Retinal pigment epithelial cell (primary cell): ENCODE measurements at regions not wholly inside any gene's neighbourhood (a gene's known extent, or its start where the extent isn't known, plus 50 kb on each side); places are given as distances from the start of the nearest gene placed in this dataset.

Experiments
- DNase-seq: peaks from one replicate; pipeline ENCODE4 v3.0.0-alpha.2; 2010; ENCODE audit warnings: low read depth
- H3K4me3 ChIP-seq: 2 replicates; pipeline ENCODE4 v1.5.1; 2011; ENCODE audit warnings: mild to moderate bottlenecking, low read length, control low read depth, moderate library complexity
- CTCF ChIP-seq: conservative IDR thresholded peaks from 2 replicates; pipeline ENCODE4 v1.5.1; 2011; ENCODE audit warnings: low read depth, low read length, control low read depth, inconsistent platforms

- no peak overlapping the region for H3K4me3 ChIP-seq
- no peak for TF ChIP-seq CTCF
- DNase-seq, result no peak
These were observed 127.4 kb upstream of the MAP3K7 start for GRCh38 chr6:90714319-90714718.

GRCh38 chr6:90712114-90712513 lies 125.2 kb upstream of the MAP3K7 start:
- H3K4me3 ChIP-seq, result no peak overlapping the region
- DNase-seq, result no peak
- TF ChIP-seq CTCF, result no peak

GRCh38 chr6:90709431-90709996 lies 122.6 kb upstream of the MAP3K7 start:
- no peak for DNase-seq
- no peak for TF ChIP-seq CTCF
- H3K4me3 ChIP-seq, result no peak overlapping the region

- DNase-seq, result no peak
- TF ChIP-seq CTCF, result no peak
- H3K4me3 ChIP-seq, result no peak overlapping the region
These were observed 121.4 kb upstream of the MAP3K7 start for GRCh38 chr6:90708206-90708737.

GRCh38 chr6:90707246-90707645 lies 120.4 kb upstream of the MAP3K7 start:
- H3K4me3 ChIP-seq, result no peak overlapping the region
- no peak for DNase-seq
- no peak for TF ChIP-seq CTCF

GRCh38 chr6:90703336-90703735 lies 116.5 kb upstream of the MAP3K7 start:
- TF ChIP-seq CTCF, result no peak
- no peak for DNase-seq
- no peak overlapping the region for H3K4me3 ChIP-seq

- TF ChIP-seq CTCF, result no peak
- DNase-seq, result no peak
- H3K4me3 ChIP-seq, result no peak overlapping the region
These were observed 115.1 kb upstream of the MAP3K7 start for GRCh38 chr6:90701926-90702325.
